HG03103 (cell line): ENCODE measurements at regions not wholly inside any gene's neighbourhood (a gene's known extent, or its start where the extent isn't known, plus 50 kb on each side); places are given as distances from the start of the nearest gene placed in this dataset.

Source experiments
- ATAC-seq: cut with Tn5 transposase; IDR thresholded peaks from one replicate; pipeline ENCODE4 v1.9.1; 2021; ENCODE audit warnings: low read depth; ENCODE audit not compliant: unreplicated experiment

GRCh38 chr5:4837489-4838058 is 302.6 kb upstream of the ADAMTS16 start:
- no peak for ATAC-seq

DNA sequence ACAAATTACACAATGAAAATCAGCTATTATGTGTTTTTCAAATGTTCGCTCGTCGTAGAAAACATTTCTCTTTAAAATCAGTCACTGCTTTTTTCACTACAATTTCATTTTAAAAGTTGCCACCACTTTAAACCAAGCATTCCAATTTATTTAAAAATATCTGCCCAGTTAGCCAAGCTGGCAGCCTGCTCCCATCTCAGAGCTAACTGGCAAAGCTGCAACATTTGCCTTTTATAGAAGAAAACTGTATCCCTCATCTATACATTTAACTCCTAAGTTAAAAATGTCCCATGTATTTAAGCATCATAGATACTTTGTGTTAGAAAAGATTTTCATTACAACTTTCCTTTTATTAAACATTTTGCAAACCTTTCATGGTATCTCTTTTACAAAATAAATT is 294.9 kb upstream of the ADAMTS16 start:
- ATAC-seq = no peak

DNA sequence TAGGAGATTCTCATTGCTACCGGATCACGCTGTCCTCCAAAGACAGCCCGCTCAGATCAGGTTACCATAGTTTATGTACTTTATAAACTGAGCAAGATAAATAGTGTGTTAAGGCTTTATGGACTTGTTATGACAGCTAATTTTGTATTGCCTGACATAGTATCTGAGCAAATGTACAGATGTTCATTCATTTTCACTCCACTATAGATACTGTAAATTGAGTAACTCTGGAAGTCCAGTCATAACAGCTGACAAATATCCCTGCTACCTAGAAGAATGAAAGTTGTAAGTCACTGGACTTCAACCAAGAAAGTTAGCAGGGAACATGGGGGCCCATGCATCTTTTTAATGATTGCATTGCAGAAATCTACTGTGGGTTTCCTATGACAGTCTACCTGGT is 292.4 kb upstream of the ADAMTS16 start:
- ATAC-seq = no peak

DNA sequence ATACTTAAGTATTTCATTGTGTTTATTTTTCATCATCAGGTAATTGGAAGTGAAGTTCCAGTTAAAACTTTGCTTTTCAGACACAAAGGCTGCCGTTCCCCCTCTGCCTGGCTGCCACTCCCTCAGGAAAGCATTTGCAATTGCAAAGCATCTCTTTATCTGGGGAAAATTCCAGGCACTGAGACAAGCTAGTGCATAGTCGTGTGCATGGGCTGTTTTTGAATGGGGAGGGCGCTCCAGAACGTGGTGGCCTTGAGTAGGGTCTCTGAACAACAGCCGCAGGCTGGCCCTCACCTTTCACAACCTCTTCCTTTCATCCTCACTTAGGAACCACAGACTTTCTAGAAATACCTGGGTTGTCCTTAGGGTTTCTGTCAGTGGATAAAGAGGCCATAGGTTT is 285.1 kb upstream of the ADAMTS16 start:
- no peak for ATAC-seq

DNA sequence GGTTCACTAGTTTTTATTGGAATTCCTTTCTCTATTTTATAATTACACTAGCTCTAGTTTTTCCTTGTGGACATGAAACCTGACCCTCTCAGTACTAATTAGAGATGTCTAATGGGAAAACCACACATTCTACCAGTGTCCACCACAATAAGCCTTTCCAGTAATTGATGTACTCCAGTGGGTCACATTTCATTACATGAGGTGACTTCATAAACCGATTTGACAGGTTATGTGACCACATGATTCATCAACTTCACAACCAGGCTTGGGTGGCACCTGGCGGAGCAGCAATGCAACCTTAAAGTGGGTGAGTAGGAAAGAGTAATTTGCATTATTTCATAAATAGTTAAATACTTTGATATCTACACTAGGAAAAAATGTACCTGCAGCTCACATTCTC is 284.2 kb upstream of the ADAMTS16 start:
- no peak for ATAC-seq

DNA sequence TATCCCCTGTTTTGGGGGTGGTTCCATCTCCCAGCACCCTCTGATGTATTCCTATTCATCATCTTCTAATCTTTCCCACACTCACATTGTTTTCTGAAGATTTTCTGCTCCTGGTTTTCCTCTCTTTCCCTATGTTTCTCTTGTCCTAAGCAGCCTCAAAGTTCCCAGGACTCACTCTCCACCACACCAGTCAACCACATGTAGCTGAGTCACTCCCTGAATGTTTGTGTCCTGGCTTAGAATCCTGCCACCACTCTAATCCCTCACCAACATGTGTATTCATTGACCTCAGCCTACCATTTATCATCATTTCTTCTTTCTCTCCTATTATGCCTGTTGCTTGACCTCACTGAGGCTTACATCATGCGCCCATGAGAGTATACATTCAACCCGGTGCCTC is 282.4 kb upstream of the ADAMTS16 start:
- ATAC-seq = no peak

DNA sequence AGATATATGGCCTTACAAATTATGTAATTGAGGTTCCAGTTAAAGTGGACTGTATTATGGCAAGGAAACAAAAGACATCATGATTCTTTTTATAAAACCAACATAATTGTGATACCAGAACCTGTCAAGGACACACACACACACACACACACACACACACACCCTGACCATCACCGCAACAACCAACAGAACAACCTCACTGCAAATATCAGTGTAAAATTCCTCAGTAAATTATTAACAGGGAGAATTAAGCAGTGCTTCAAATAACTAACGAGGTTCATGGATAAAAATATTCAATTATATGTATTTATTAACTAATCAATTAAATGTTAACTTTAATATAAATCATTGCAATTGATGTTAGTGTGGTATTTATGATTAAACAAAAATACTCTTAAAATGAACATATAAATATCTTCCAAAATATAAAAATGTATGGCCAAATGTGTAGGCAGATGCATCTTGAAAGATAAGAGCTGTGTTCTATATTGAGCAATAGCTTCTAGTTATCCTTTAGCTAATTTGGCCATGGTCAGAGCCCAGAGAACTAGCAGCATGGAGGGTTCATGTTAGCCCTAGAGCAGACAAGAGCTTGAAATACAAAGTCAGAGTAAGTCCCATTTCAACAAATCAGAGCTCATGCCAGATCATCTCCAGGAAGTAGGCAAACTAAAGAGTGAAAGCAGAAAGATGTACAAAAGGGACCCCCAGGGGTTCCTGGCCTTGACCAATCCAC is 280.5 kb upstream of the ADAMTS16 start:
- no peak for ATAC-seq

DNA sequence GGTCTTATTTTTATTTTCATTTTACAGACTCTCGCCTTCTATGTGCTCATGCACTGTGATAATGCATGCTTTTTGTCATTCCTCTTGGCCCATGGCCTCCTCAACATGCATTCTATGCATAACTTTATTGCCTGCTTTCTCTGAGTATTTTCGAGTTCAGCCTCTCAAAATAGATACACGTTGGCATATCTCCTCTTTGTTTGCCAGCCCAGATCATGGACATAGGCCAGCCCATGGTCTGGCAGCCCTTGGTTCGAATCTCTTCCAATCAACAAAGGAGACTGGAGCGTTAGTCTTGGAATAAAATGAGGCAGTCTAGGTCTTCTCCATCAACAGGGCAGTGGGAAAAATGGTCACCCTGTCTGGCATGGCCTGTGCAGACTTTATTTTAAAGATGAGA is 279.5 kb upstream of the ADAMTS16 start:
- ATAC-seq = no peak

GRCh38 chr5:4862500-4862899 is 277.6 kb upstream of the ADAMTS16 start:
- no peak for ATAC-seq

DNA sequence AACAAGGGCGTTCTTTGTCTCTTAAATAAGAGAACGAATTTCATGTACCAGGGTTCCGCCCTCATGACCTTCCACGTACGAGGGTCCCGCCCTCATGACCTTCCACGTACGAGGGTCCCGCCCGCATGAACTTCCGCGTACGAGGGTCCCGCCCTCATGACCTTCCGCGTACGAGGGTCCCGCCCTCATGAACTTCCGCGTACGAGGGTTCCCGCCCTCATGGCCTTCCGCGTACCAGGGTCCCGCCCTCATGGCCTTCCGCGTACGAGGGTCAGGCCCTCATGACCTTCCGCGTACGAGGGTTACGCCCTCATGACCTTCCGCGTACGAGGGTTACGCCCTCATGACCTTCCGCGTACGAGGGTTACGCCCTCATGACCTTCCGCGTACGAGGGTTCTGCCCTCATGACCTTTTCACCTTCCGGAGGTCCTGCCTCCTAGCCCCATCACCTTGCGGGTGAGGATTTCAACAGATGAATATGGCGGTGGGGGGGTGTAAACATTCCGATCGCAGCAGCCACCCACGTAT is 273.9 kb upstream of the ADAMTS16 start:
- no peak for ATAC-seq

DNA sequence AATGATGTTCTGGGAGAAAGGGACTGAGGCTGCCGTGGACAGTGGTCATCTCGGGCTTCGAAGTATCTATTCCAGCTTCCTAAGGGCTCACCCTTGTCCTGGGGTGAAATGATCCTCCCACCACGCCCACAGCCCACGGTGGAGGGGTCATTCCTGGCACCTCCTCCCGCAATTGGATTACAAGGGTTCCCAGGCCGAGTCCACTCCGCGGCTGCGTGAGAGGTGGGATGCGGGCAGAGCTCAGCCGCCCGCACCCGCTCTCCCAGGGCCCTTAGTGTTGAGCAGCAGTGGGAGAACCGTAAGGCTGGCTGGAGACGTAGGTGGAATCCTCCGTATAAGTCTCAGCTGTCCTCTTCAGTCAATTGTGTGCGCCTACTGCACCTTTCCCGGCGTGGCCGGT is 273.3 kb upstream of the ADAMTS16 start:
- ATAC-seq = no peak

GRCh38 chr5:4868140-4868735 is 271.9 kb upstream of the ADAMTS16 start:
- ATAC-seq = no peak

GRCh38 chr5:4873652-4874051 is 266.5 kb upstream of the ADAMTS16 start:
- no peak for ATAC-seq

- no peak for ATAC-seq
These were observed 266.0 kb upstream of the ADAMTS16 start for GRCh38 chr5:4874097-4874496.

GRCh38 chr5:4875942-4876341 is 264.2 kb upstream of the ADAMTS16 start:
- no peak for ATAC-seq

DNA sequence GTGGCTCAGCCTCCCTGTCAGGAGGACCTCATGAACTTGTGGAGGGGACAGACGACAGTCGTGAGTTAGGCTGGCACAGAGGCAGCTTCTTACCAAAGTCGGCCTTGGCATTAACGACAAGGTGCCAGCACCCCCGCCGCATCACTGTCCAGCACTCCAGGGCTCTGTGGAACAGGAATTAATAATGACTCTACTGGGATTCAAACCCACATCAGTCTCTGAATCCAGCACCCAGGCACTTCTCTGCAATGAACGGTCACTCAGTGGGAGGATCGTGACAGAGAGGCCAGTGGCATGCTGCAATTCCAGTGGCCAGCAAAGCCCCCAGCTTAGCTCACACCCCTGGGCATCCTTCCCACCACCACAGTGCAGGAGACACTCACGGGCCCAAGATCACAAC is 263.3 kb upstream of the ADAMTS16 start:
- ATAC-seq = no peak

DNA sequence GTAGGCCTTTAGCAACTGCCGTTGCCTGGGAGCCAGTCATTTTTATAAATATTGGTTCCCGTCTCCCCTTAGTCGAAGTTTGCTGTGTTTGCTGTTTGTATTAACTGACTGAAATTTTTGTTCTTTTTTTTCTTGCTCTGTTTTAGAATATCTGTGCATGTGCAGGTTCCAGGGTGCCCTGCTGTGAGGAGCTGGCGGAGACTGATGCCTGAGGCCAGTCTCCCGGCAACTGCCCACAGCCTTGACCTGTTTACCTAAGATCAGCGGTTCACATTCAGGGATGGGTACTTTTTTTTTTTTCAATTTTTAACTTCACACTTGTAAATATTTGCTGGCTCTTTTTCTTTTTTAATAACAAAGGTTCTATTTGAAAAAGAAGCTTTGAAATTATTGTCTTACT is 262.6 kb upstream of the ADAMTS16 start:
- no peak for ATAC-seq

DNA sequence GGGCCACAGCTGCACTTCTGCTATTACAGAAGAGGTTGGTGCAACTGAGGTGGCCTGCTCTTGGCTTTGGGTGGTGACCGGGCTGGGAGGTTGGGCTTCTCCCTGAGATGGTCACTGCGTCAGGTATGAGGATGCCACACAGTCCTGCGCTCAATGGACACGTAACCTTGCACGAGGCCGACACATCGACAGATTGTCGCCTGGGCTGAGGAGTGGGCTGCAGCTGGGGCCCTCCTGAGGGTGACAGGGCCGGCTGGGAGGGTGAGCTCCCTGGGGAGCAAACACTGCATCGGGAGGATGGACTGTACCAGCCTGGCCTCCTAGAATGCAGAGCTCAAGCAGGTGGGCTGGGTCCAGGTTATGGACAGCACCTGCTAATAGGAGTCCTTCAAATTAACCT is 261.1 kb upstream of the ADAMTS16 start:
- no peak for ATAC-seq

DNA sequence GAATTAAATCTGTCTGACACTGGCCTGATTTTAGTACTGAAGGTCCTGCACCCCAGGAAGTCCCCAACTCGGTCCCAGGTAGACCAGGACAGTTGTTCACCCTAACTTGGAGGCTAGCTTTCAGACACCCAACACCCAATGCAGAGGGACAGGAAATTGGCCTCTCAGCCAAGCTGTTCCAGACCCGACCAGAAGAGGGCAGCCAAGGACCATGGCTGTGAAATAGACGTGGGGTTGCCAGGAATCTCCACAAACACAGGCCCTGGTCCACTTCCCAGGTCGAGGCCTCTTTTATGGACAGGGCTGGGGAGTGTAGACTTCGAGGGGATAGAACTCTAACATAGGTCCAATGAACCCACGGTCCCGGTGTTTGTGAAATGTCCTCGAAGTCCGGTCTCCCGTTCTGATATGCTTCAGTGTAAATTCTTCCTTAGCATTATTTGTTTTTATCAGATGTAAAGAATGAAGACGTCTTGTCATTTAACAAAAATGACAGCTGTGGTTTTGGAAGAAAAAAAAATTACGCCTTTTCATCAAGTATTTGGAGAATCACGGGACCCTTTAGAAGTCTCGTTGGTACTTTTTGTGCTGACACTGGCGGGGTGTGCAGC is 260.3 kb upstream of the ADAMTS16 start:
- peak; percentile 92 for ATAC-seq

- ATAC-seq = no peak
These were observed 259.8 kb upstream of the ADAMTS16 start for GRCh38 chr5:4880304-4880741.

- no peak for ATAC-seq
These were observed 258.6 kb upstream of the ADAMTS16 start for GRCh38 chr5:4881366-4882002.
